ENCODE measurements at regions not wholly inside any gene's neighbourhood (a gene's known extent, or its start where the extent isn't known, plus 50 kb on each side); places are given as distances from the start of the nearest gene placed in this dataset.

- Mint-ChIP-seq H3K4me3 (ENCODE audit: unreplicated experiment) (no peak overlapping the region), H3K27ac (ENCODE audit: unreplicated experiment) (no peak overlapping the region), H3K9me3 (ENCODE audit: unreplicated experiment) (no peaks in the 10 kb centered on the region), H3K36me3 (ENCODE audit: low read depth, unreplicated experiment) (no peaks in the 10 kb centered on the region), H3K4me1 (ENCODE audit: unreplicated experiment) (no peaks in the 10 kb centered on the region), H3K27me3 (ENCODE audit: unreplicated experiment) (peaks cover 8% of the 10 kb centered on the region)
- TF ChIP-seq CTCF (IDR thresholded peaks at IDR 0.05; ENCODE audit: unreplicated experiment): no peak
- no peak for DNase-seq (ENCODE audit: low spot score)
Measured at GRCh38 chr21:43271452-43272020, 102.7 kb downstream of the CRYAA start.

GRCh38 chr21:43270800-43271301 lies 102.0 kb downstream of the CRYAA start:
- DNase-seq (ENCODE audit: low spot score): no peak
- no peak for TF ChIP-seq CTCF (IDR thresholded peaks at IDR 0.05; ENCODE audit: unreplicated experiment)
- H3K36me3 Mint-ChIP-seq (ENCODE audit: low read depth, unreplicated experiment): no peaks in the 10 kb centered on the region
- H3K4me1 Mint-ChIP-seq (ENCODE audit: unreplicated experiment): no peaks in the 10 kb centered on the region
- H3K27me3 Mint-ChIP-seq (ENCODE audit: unreplicated experiment): peaks cover 4% of the 10 kb centered on the region
- no peaks in the 10 kb centered on the region for H3K9me3 Mint-ChIP-seq (ENCODE audit: unreplicated experiment)
- no peak overlapping the region for H3K27ac Mint-ChIP-seq (ENCODE audit: unreplicated experiment)
- no peak overlapping the region for H3K4me3 Mint-ChIP-seq (ENCODE audit: unreplicated experiment)

GRCh38 chr21:43269957-43270705 lies 101.3 kb downstream of the CRYAA start:
- Mint-ChIP-seq H3K27ac (ENCODE audit: unreplicated experiment) (no peak overlapping the region), H3K4me1 (ENCODE audit: unreplicated experiment) (no peaks in the 10 kb centered on the region), H3K27me3 (ENCODE audit: unreplicated experiment) (peaks cover 1% of the 10 kb centered on the region), H3K9me3 (ENCODE audit: unreplicated experiment) (no peaks in the 10 kb centered on the region), H3K36me3 (ENCODE audit: low read depth, unreplicated experiment) (no peaks in the 10 kb centered on the region), H3K4me3 (ENCODE audit: unreplicated experiment) (no peak overlapping the region)
- no peak for TF ChIP-seq CTCF (IDR thresholded peaks at IDR 0.05; ENCODE audit: unreplicated experiment)
- DNase-seq (ENCODE audit: low spot score): no peak

GRCh38 chr21:43269440-43269839 lies 100.6 kb downstream of the CRYAA start:
- H3K4me3 Mint-ChIP-seq (ENCODE audit: unreplicated experiment): no peak overlapping the region
- no peaks in the 10 kb centered on the region for H3K9me3 Mint-ChIP-seq (ENCODE audit: unreplicated experiment)
- peak; percentile 36 for DNase-seq (ENCODE audit: low spot score)
- no peaks in the 10 kb centered on the region for H3K36me3 Mint-ChIP-seq (ENCODE audit: low read depth, unreplicated experiment)
- H3K27me3 Mint-ChIP-seq (ENCODE audit: unreplicated experiment): peaks cover 1% of the 10 kb centered on the region
- TF ChIP-seq CTCF (IDR thresholded peaks at IDR 0.05; ENCODE audit: unreplicated experiment): no peak
- H3K27ac Mint-ChIP-seq (ENCODE audit: unreplicated experiment): no peak overlapping the region
- H3K4me1 Mint-ChIP-seq (ENCODE audit: unreplicated experiment): no peaks in the 10 kb centered on the region

- Mint-ChIP-seq H3K4me3 (ENCODE audit: unreplicated experiment) (no peak overlapping the region), H3K27ac (ENCODE audit: unreplicated experiment) (no peak overlapping the region), H3K36me3 (ENCODE audit: low read depth, unreplicated experiment) (no peaks in the 10 kb centered on the region), H3K4me1 (ENCODE audit: unreplicated experiment) (no peaks in the 10 kb centered on the region), H3K27me3 (ENCODE audit: unreplicated experiment) (peaks cover 1% of the 10 kb centered on the region), H3K9me3 (ENCODE audit: unreplicated experiment) (no peaks in the 10 kb centered on the region)
- TF ChIP-seq CTCF (IDR thresholded peaks at IDR 0.05; ENCODE audit: unreplicated experiment): no peak
- no peak for DNase-seq (ENCODE audit: low spot score)
Measured at GRCh38 chr21:43268804-43269186, 100.0 kb downstream of the CRYAA start.
